ENCODE measurements at regions not wholly inside any gene's neighbourhood (a gene's known extent, or its start where the extent isn't known, plus 50 kb on each side); places are given as distances from the start of the nearest gene placed in this dataset.

DNA sequence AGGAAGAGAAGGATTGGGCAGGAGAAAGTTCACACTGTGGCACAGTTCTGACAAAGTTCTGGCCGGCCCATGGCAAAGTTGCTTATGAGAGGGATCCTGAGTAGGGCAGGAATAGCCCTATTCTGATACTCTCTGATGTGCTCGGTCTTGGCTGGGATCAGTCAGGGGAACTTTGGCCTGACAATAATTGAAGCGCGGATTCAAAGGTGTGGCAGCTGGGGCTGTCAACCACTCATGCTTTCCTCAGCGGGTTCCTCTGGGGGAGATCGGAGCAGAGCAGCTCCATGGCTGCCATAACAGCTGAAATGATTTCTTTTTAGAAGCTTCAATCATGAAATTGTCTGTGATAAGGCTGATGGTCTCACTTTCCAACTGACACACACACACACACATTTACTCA is 714.1 kb downstream of the DHX35 start (continued):
- TF ChIP-seq HDAC6 (IDR thresholded peaks at IDR 0.05; ENCODE audit: low read depth, low read length) (no peak), POLR2AphosphoS5 (IDR thresholded peaks at IDR 0.05; ENCODE audit: low read depth, low read length) (no peak), CREB1 (IDR thresholded peaks at IDR 0.05) (no peak), TBP (IDR thresholded peaks at IDR 0.05; ENCODE audit: low read depth, low read length) (no peak)
